SK-N-SH treated with all-trans-retinoic acid at 6 μM for 48 hours (cell line): ENCODE measurements at regions not wholly inside any gene's neighbourhood (a gene's known extent, or its start where the extent isn't known, plus 50 kb on each side); places are given as distances from the start of the nearest gene placed in this dataset.

Experiments
- ATAC-seq: fragments of 200-7000 bp; cut with Tn5 transposase; 3 replicates; pipeline ENCODE4 v1.9.1; 2020; ENCODE audit warnings: mild to moderate bottlenecking, moderate library complexity
- BACH2 ChIP-seq: fragments of 250-450 bp; sonication (Bioruptor Pico); IDR thresholded peaks from 2 replicates; pipeline ENCODE4 v1.9.0; 2021; ENCODE audit warnings: mild to moderate bottlenecking, borderline replicate concordance
- CREB5 ChIP-seq: fragments of 250-450 bp; sonication (Bioruptor Pico); IDR thresholded peaks from 2 replicates; pipeline ENCODE4 v1.5.1; 2020; ENCODE audit warnings: low read depth, mild to moderate bottlenecking, moderate library complexity
- CSDC2 ChIP-seq: fragments of 250-450 bp; sonication (Bioruptor Pico); IDR thresholded peaks from 2 replicates; pipeline ENCODE4 v1.5.0; 2020; ENCODE audit warnings: mild to moderate bottlenecking, moderate library complexity
- CSRNP3 ChIP-seq: fragments of 250-450 bp; sonication (Bioruptor Pico); IDR thresholded peaks from 2 replicates; pipeline ENCODE4 v1.5.1; 2021; ENCODE audit warnings: mild to moderate bottlenecking, moderate library complexity
- ESRRG ChIP-seq: fragments of 250-450 bp; sonication (Bioruptor Pico); IDR thresholded peaks from 2 replicates; pipeline ENCODE4 v1.6.1; 2021; ENCODE audit warnings: mild to moderate bottlenecking
- GLIS3 ChIP-seq: fragments of 250-450 bp; sonication (Bioruptor Pico); IDR thresholded peaks from 2 replicates; pipeline ENCODE4 v1.5.0; 2020; ENCODE audit warnings: mild to moderate bottlenecking, moderate library complexity
- ISL1 ChIP-seq: fragments of 250-450 bp; sonication (Bioruptor Pico); IDR thresholded peaks from 2 replicates; pipeline ENCODE4 v2.1.2; 2022; ENCODE audit warnings: mild to moderate bottlenecking, moderate library complexity
- OSR1 ChIP-seq: fragments of 250-450 bp; sonication (Bioruptor Pico); IDR thresholded peaks from 2 replicates; pipeline ENCODE4 v1.8.0; 2022; ENCODE audit warnings: moderate library complexity, mild to moderate bottlenecking, inconsistent platforms
- PATZ1 ChIP-seq: fragments of 250-450 bp; sonication (Bioruptor Pico); IDR thresholded peaks from 2 replicates; pipeline ENCODE4 v1.8.0; 2020; ENCODE audit warnings: mild to moderate bottlenecking, moderate library complexity, borderline replicate concordance
- POU6F1 ChIP-seq: fragments of 250-450 bp; sonication (Bioruptor Pico); IDR thresholded peaks from 2 replicates; pipeline ENCODE4 v1.8.0; 2021; ENCODE audit warnings: low read depth, mild to moderate bottlenecking, moderate library complexity, borderline replicate concordance
- RARB ChIP-seq: fragments of 250-450 bp; sonication (Bioruptor Pico); IDR thresholded peaks from 2 replicates; pipeline ENCODE4 v1.8.0; 2021; ENCODE audit warnings: mild to moderate bottlenecking, moderate library complexity
- SNAI2 ChIP-seq: fragments of 250-450 bp; sonication (Bioruptor Pico); IDR thresholded peaks from 2 replicates; pipeline ENCODE4 v1.5.0; 2020; ENCODE audit warnings: mild to moderate bottlenecking, moderate library complexity
- TCF4 ChIP-seq: fragments of 250-450 bp; sonication (Bioruptor Pico); IDR thresholded peaks from 2 replicates; pipeline ENCODE4 v1.8.0; 2021; ENCODE audit warnings: mild to moderate bottlenecking, moderate library complexity, borderline replicate concordance
- TOX ChIP-seq: fragments of 250-450 bp; sonication (Bioruptor Pico); IDR thresholded peaks from 2 replicates; pipeline ENCODE4 v1.8.0; 2021; ENCODE audit warnings: mild to moderate bottlenecking, moderate library complexity, borderline replicate concordance
- TSHZ2 ChIP-seq: fragments of 250-450 bp; sonication (Bioruptor Pico); IDR thresholded peaks from 2 replicates; pipeline ENCODE4 v1.5.0; 2020; ENCODE audit warnings: mild to moderate bottlenecking, moderate library complexity
- ZC3H10 ChIP-seq: fragments of 250-450 bp; sonication (Bioruptor Pico); IDR thresholded peaks from 2 replicates; pipeline ENCODE4 v1.5.1; 2021; ENCODE audit warnings: mild to moderate bottlenecking, moderate library complexity
- ZFP30 ChIP-seq: fragments of 450-650 bp; formaldehyde crosslinking; IDR thresholded peaks from 2 replicates; pipeline ENCODE4 v1.5.0; 2022; ENCODE audit warnings: mild to moderate bottlenecking, moderate library complexity
- ZNF565 ChIP-seq: fragments of 450-650 bp; formaldehyde crosslinking; conservative IDR thresholded peaks from 2 replicates; pipeline ENCODE4 v1.5.0; 2020; ENCODE audit warnings: low read depth, mild to moderate bottlenecking, moderate library complexity
- ZNF70 ChIP-seq: fragments of 450-650 bp; formaldehyde crosslinking; IDR thresholded peaks from 2 replicates; pipeline ENCODE4 v1.5.0; 2020; ENCODE audit warnings: mild to moderate bottlenecking, moderate library complexity
- ZNF8 ChIP-seq: fragments of 450-650 bp; formaldehyde crosslinking; IDR thresholded peaks from 2 replicates; pipeline ENCODE4 v1.5.0; 2020; ENCODE audit warnings: mild to moderate bottlenecking, moderate library complexity

- peak; percentile 75 for ATAC-seq
Measured at GRCh38 chr6:168908887-168909286, 344.8 kb downstream of the THBS2 start.

GRCh38 chr6:168908166-168908565 is 345.5 kb downstream of the THBS2 start:
- ATAC-seq: no peak
- no peak for TF ChIP-seq ISL1
- TF ChIP-seq SNAI2 (CRISPR knock-in tag): no peak
- no peak for TF ChIP-seq POU6F1
- no peak for TF ChIP-seq TOX (CRISPR knock-in tag)
- TF ChIP-seq ZNF8 (CRISPR knock-in tag): no peak
- TF ChIP-seq CSRNP3 (CRISPR knock-in tag): no peak
- TF ChIP-seq CREB5 (CRISPR knock-in tag): no peak
- no peak for TF ChIP-seq ZNF70 (CRISPR knock-in tag)
- TF ChIP-seq BACH2 (CRISPR knock-in tag): no peak
- TF ChIP-seq ZFP30 (CRISPR knock-in tag): no peak
- TF ChIP-seq TCF4 (CRISPR knock-in tag): no peak
- TF ChIP-seq TSHZ2 (CRISPR knock-in tag): no peak
- no peak for TF ChIP-seq CSDC2
- no peak for TF ChIP-seq ESRRG (CRISPR knock-in tag)
- TF ChIP-seq ZC3H10 (CRISPR knock-in tag): no peak
- TF ChIP-seq PATZ1 (CRISPR knock-in tag): no peak

More at GRCh38 chr6:168908887-168909286, 344.8 kb downstream of the THBS2 start:
- TF ChIP-seq OSR1 (no peak), RARB (no peak), CREB5 (CRISPR knock-in tag) (no peak)

- no peak for ATAC-seq
- TF ChIP-seq ZNF70 (CRISPR knock-in tag) (no peak), ZFP30 (CRISPR knock-in tag) (no peak), OSR1 (no peak), ZNF565 (CRISPR knock-in tag) (no peak), TSHZ2 (CRISPR knock-in tag) (no peak), CSRNP3 (CRISPR knock-in tag) (no peak), PATZ1 (CRISPR knock-in tag) (no peak), GLIS3 (CRISPR knock-in tag) (no peak), SNAI2 (CRISPR knock-in tag) (no peak), ZC3H10 (CRISPR knock-in tag) (no peak), RARB (no peak), TOX (CRISPR knock-in tag) (no peak), ZNF8 (CRISPR knock-in tag) (no peak)
Measured at GRCh38 chr6:168906391-168906790, 347.3 kb downstream of the THBS2 start.
